ENCODE measurements at regions not wholly inside any gene's neighbourhood (a gene's known extent, or its start where the extent isn't known, plus 50 kb on each side); places are given as distances from the start of the nearest gene placed in this dataset.
A peak's percentile ranks its signal among the peaks of the same experiment; 100 is the strongest.

GRCh38 chr15:39454189-39454986 lies 126.5 kb upstream of the THBS1 start:
- FAIRE-seq (no peak), DNase-seq (ENCODE audit: low read depth) (no peak)
- Mint-ChIP-seq H3K9me3 (ENCODE audit: unreplicated experiment) (no peaks in the 10 kb centered on the region), H3K36me3 (ENCODE audit: low read depth, unreplicated experiment) (no peaks in the 10 kb centered on the region), H3K4me3 (ENCODE audit: unreplicated experiment) (no peak overlapping the region), H3K27me3 (ENCODE audit: low read depth, unreplicated experiment) (no peaks in the 10 kb centered on the region), H3K27ac (ENCODE audit: unreplicated experiment) (no peak overlapping the region), H3K4me1 (ENCODE audit: low read depth, unreplicated experiment) (peaks cover 7% of the 10 kb centered on the region)
- Histone ChIP-seq H3K9me3 (ENCODE audit: insufficient read depth, low read depth, low read length) (no peaks in the 10 kb centered on the region), H3K36me3 (ENCODE audit: insufficient read depth, low read length) (no peaks in the 10 kb centered on the region), H3K27me3 (ENCODE audit: insufficient read depth, low read length) (no peaks in the 10 kb centered on the region), H3K9ac (ENCODE audit: low read length) (no peak overlapping the region), H3K4me1 (ENCODE audit: insufficient read depth, low read length) (no peaks in the 10 kb centered on the region), H3K79me2 (ENCODE audit: insufficient read depth, low read length) (no peaks in the 10 kb centered on the region), H3K4me2 (ENCODE audit: low read length) (no peak overlapping the region), H2AFZ (ENCODE audit: low read depth, low read length) (no peak overlapping the region), H3K27ac (ENCODE audit: low read depth, low read length) (no peak overlapping the region), H4K20me1 (ENCODE audit: insufficient read depth, low read length) (no peaks in the 10 kb centered on the region), H3K4me3 (ENCODE audit: insufficient read depth, low read depth, low read length) (no peak overlapping the region)
- TF ChIP-seq EZH2 (IDR thresholded peaks at IDR 0.05; ENCODE audit: insufficient read depth, low read length) (no peak), CTCF (IDR thresholded peaks at IDR 0.05; ENCODE audit: insufficient read depth, low read depth, low read length) (no peak)

GRCh38 chr15:39455471-39455991 lies 125.3 kb upstream of the THBS1 start:
- no peak overlapping the region for H2AFZ ChIP-seq (ENCODE audit: low read depth, low read length)
- H3K36me3 Mint-ChIP-seq (ENCODE audit: low read depth, unreplicated experiment): no peaks in the 10 kb centered on the region
- DNase-seq (ENCODE audit: low read depth) (peak; percentile 74), FAIRE-seq (no peak)
- H3K36me3 ChIP-seq (ENCODE audit: insufficient read depth, low read length): no peaks in the 10 kb centered on the region
- no peak overlapping the region for H3K9ac ChIP-seq (ENCODE audit: low read length)
- H3K4me1 Mint-ChIP-seq (ENCODE audit: low read depth, unreplicated experiment): peaks cover 8% of the 10 kb centered on the region
- H3K27ac ChIP-seq (ENCODE audit: low read depth, low read length): no peak overlapping the region
- H3K79me2 ChIP-seq (ENCODE audit: insufficient read depth, low read length): no peaks in the 10 kb centered on the region
- H3K4me2 ChIP-seq (ENCODE audit: low read length): peak overlapping the region; percentile 17
- H3K27ac Mint-ChIP-seq (ENCODE audit: unreplicated experiment): no peak overlapping the region
- H3K4me3 ChIP-seq (ENCODE audit: insufficient read depth, low read depth, low read length): no peak overlapping the region
- no peaks in the 10 kb centered on the region for H3K27me3 ChIP-seq (ENCODE audit: insufficient read depth, low read length)
- H3K9me3 ChIP-seq (ENCODE audit: insufficient read depth, low read depth, low read length): no peaks in the 10 kb centered on the region
- no peaks in the 10 kb centered on the region for H4K20me1 ChIP-seq (ENCODE audit: insufficient read depth, low read length)
- no peaks in the 10 kb centered on the region for H3K4me1 ChIP-seq (ENCODE audit: insufficient read depth, low read length)
- no peak for TF ChIP-seq CTCF (IDR thresholded peaks at IDR 0.05; ENCODE audit: insufficient read depth, low read depth, low read length)
- TF ChIP-seq EZH2 (IDR thresholded peaks at IDR 0.05; ENCODE audit: insufficient read depth, low read length): no peak
- H3K9me3 Mint-ChIP-seq (ENCODE audit: unreplicated experiment): no peaks in the 10 kb centered on the region
- no peak overlapping the region for H3K4me3 Mint-ChIP-seq (ENCODE audit: unreplicated experiment)
- H3K27me3 Mint-ChIP-seq (ENCODE audit: low read depth, unreplicated experiment): no peaks in the 10 kb centered on the region

GRCh38 chr15:39456159-39456558 lies 124.7 kb upstream of the THBS1 start:
- H3K9me3 ChIP-seq (ENCODE audit: insufficient read depth, low read depth, low read length): no peaks in the 10 kb centered on the region
- no peaks in the 10 kb centered on the region for H3K27me3 ChIP-seq (ENCODE audit: insufficient read depth, low read length)
- Mint-ChIP-seq H3K4me3 (ENCODE audit: unreplicated experiment) (no peak overlapping the region), H3K36me3 (ENCODE audit: low read depth, unreplicated experiment) (no peaks in the 10 kb centered on the region), H3K9me3 (ENCODE audit: unreplicated experiment) (peaks cover under 1% of the 10 kb centered on the region), H3K27me3 (ENCODE audit: low read depth, unreplicated experiment) (no peaks in the 10 kb centered on the region), H3K4me1 (ENCODE audit: low read depth, unreplicated experiment) (peaks cover 9% of the 10 kb centered on the region), H3K27ac (ENCODE audit: unreplicated experiment) (no peak overlapping the region)
- no peaks in the 10 kb centered on the region for H3K4me1 ChIP-seq (ENCODE audit: insufficient read depth, low read length)
- no peak for TF ChIP-seq CTCF (IDR thresholded peaks at IDR 0.05; ENCODE audit: insufficient read depth, low read depth, low read length)
- no peak for TF ChIP-seq EZH2 (IDR thresholded peaks at IDR 0.05; ENCODE audit: insufficient read depth, low read length)
- no peak overlapping the region for H3K9ac ChIP-seq (ENCODE audit: low read length)
- H3K27ac ChIP-seq (ENCODE audit: low read depth, low read length): no peak overlapping the region
- H3K36me3 ChIP-seq (ENCODE audit: insufficient read depth, low read length): no peaks in the 10 kb centered on the region
- no peaks in the 10 kb centered on the region for H4K20me1 ChIP-seq (ENCODE audit: insufficient read depth, low read length)
- FAIRE-seq (no peak), DNase-seq (ENCODE audit: low read depth) (no peak)
- no peaks in the 10 kb centered on the region for H3K79me2 ChIP-seq (ENCODE audit: insufficient read depth, low read length)
- no peak overlapping the region for H3K4me3 ChIP-seq (ENCODE audit: insufficient read depth, low read depth, low read length)
- H2AFZ ChIP-seq (ENCODE audit: low read depth, low read length): no peak overlapping the region
- H3K4me2 ChIP-seq (ENCODE audit: low read length): no peak overlapping the region
